GM21576 (cell line): ENCODE measurements at regions not wholly inside any gene's neighbourhood (a gene's known extent, or its start where the extent isn't known, plus 50 kb on each side); places are given as distances from the start of the nearest gene placed in this dataset.
A peak's percentile ranks its signal among the peaks of the same experiment; 100 is the strongest.
"Not testable (repeated sequence)": the region's sequence is repeated elsewhere in the genome, so short reads cannot be mapped to it uniquely, and the experiment has no call there.

ENCODE experiments used
- ATAC-seq: cut with Tn5 transposase; IDR thresholded peaks from one replicate; pipeline ENCODE4 v1.9.1; 2021; ENCODE audit warnings: mild to moderate bottlenecking, moderate library complexity; ENCODE audit not compliant: unreplicated experiment

DNA sequence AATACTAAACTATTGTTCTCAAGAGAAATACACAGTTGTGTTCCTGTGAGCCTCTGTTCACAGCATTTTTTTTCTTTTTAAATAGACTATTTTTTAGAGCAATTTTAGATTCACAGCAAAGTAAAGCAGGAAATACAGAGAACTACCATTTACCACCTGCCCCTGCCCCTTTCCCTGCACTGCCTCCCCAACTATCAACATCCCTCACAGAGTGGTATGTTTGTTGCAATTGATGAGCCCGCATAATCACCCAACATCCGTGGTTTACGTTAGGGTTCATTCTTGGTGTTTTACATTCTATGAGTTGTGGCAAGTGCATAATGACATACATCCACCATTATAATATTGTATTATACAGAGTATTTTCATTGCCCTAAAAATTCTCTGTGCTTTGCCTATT, 71.6 kb upstream of the TNFAIP3 start:
- no peak for ATAC-seq

DNA sequence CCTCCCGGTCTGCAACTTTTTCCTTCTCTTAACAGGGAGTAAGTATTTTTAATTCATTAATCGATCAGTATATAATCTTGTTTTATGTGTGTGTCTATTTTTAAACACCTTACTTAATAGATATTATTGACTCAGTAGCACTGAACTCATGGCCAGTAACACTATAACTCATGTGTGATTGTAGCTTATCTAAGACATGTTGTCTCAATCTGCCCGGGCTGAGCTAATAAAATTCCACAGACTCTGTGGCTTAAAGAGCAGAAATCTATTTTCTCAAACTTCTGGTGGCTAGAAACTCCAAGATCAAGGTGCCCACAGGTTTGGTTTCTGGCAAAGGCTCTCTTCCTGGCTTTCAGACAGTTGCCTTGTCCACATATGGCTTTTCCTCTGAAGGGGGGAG, 68.8 kb upstream of the TNFAIP3 start:
- ATAC-seq, result no peak

DNA sequence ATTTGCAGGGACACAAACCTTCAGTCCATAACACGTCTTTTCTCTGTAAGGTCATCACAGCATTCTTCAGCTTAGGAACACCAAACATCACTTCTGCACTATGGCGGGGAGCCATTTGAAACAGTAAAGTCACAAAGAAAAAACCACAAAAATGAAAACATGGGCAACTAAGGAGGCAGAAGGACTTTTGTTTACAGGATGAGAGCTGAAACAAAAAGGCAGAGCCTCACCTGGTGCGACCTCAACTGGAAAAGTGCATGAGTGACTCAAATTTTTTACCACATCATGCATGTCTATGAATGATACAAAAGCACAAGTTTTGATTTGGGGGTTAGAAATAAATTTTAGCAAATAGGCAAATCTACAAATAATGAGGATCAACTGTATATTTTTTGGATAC, 68.2 kb upstream of the TNFAIP3 start:
- ATAC-seq, result no peak

DNA sequence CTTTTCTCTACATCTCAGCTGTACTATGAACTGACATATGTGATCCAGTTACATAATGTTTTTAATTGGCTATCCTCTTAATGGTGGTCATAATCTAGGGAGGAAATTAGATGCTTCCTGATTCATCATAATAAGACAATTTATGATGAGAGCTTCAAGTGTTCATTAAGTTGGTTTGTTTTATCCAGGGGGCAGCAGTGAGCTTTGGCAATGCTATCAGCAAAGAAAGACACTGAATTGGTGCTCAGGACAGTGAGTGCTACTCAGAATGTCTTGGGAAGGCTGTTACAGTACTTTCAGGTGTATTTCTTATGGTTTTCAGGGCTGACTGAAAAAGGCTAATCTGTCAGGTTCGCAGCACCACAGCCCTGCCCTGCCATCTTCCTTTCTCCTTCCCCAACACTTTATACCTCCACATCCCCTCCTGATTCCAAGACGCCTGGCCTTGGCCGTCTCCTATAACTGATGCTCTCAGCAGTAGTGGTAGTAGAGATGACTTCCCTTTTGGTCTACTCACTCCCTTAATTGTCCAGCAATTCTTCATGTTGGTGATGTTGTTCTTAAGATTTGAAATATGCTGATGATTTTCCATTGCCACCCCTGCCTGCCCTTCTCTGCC, 67.0 kb upstream of the TNFAIP3 start:
- ATAC-seq, result no peak

DNA sequence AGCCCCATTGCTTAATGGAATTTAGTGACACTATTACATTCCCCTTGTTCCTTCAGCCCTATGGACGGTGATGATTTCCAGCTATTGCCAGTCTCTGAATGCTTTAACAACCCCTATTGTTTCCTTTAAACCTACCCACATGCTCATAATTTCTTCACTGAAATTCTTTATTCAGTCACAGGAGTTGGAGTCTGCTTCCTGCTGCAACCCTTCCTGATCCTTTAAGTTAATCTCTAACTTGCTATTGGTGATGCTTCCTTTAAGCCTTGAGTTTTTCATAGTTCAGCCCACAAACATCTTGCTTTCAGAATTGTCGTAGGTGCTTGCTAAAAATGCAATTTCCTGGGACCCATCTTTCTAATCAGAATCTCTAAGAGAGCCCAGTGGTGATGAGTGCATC, 66.3 kb upstream of the TNFAIP3 start:
- ATAC-seq, result no peak

DNA sequence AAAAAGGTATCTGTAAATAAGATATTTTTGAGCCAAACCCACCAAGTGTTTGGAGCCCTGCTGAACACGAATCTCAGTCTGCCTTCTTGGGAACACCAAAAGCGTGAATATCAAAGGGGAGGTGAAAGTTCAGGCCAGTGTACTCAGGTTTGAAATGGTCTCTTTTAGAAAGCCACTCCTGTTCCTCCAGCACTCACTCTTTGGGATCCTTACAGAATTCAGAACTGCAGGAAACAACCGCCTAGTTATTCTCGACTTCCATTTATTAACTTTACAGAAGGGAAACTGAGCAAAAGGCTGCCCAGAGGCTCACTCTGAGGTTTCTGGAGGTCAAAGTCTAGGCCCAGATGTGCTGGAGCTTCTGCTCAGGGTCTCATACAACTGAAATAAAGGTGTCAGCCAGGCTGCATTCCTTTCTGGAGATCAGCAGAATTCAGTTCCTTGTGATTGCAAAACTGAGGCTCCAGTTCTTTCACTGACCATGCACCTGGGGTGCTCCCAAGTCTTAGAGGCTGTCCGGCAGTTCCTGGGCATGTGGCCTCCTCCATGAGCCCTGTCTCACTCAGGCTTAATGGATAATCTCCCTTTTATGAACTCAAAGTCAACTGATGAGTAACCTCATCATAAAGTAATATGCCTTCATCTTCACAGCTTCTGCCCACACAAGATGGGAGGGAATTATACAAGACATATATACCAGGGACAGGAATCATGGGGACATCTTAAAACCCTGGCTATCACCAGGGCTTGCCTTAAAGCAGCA, 65.5 kb upstream of the TNFAIP3 start:
- ATAC-seq, result no peak

DNA sequence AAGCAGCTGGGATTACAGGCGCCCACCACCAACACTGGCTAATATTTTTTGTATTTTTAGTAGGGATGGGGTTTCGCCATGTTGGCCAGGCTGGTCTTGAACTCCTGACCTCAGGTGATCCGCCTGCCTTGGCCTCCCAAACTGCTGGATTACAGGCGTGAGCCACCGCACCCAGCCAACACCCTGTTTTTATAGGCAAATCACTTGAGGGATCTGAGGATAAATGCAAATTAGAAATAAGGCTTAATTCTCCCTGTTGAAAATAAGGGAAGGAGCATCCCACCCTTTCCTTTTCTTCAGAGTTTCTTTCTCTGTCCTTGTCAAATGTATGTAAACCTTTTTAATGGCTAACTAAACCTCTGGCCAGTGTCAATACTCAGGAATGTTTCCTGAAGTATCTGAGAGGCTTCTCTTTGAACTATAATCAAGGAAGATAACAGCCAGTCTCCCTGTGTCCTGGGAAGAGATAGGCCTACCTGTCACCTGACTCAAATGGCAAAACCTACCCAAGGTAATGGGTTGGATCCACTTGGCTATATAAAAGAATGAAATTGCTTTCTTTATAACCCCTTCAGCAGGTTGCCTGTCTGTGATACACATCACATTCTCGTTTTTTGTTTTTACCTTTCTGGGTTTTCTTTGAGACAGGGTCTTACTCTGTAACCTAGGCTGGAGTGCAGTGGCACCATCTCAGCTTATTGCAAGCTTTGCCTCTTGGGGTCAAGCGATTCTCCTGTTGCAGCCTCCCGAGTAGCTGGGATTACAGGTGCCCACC, 64.5 kb upstream of the TNFAIP3 start:
- ATAC-seq, result no peak

DNA sequence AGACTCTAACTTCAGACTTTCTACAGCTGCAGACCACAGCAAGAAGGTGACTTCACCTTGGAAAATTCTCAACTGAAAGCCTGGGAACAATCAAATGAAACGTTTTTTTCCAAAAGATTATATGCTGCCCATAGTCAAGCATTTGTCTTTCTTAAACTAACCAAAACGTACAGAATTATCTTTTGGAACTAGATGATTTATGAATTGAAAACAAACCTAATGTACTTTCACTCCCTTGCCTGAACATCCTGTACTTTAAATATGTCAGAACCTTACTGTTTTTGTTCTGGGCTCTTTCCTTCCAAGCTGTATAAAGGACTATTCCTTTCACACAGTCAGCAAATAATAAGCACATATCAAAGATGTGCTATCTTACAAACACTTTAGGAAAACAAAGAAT, 62.4 kb upstream of the TNFAIP3 start:
- ATAC-seq, result no peak

DNA sequence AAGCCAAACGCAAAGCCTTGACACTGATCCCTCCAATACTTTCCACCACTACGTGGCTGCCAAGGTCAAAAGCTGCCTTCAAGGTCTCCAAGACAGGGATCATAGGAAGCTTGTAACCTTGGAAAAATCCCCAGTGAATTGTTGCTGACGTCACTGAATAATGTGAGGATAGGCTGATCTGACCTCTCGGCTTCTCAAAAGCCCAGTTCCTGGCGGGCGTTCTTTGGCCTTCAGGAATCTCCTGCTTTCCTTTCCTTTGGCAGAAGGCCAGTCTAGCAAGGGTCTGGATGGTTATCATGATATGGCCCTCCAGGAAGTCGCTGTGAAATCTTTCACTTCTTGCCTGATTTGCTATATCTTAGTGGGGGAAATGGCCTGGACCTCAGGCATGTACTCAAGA, 61.4 kb upstream of the TNFAIP3 start:
- no peak for ATAC-seq

DNA sequence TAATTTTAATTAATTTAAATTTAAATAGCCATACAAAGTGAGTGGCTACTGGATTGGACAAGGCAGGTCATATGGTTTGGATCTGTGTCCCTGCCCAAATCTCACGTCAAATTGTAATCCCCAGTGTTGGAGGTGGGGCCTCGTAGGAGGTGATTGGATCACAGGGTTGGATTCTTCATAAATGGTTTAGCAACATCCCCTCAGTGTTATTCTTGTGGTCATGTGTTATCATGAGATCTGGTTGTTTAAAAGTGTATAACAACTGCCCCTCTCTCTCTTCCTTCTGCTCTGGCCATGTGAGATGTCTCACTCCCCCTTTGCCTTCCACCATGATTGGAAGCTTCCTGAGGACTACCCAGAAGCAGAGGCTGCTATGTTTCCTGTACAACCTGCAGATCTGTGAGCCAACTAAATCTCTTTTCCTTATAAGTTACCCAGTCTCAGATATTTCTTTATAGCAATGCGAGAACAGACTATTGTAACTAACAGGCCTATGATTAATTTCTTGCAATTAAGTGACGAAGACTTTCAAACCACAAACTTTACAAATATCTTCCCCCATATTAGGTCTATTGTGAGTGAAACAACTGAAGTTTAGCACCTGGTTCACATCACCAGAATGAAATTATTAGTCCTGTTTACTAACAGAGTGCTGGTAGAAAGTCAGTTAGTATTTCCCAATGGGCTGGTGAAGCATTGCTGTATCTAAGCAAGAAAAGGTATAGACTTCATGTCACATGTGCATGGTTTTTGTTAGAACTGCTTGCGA, 60.0 kb upstream of the TNFAIP3 start:
- no peak for ATAC-seq

DNA sequence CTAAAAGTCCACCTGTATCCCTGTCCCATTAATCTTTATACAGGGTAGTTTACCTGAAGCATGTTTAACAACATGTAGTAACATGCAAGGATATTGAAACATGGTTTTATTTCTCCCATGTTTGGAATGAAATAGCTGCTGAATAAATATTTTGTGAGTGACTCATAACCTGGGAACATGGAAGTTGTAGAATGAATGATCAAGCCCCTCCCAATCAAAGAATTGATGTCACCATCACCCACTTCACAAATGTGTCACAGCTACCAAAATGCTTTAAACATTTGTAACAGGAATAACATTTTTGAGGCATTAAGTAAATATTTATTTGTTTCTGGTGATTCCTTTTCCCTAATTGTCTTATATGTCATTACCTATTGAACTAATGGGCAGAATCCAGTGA, 58.9 kb upstream of the TNFAIP3 start:
- ATAC-seq, result no peak

DNA sequence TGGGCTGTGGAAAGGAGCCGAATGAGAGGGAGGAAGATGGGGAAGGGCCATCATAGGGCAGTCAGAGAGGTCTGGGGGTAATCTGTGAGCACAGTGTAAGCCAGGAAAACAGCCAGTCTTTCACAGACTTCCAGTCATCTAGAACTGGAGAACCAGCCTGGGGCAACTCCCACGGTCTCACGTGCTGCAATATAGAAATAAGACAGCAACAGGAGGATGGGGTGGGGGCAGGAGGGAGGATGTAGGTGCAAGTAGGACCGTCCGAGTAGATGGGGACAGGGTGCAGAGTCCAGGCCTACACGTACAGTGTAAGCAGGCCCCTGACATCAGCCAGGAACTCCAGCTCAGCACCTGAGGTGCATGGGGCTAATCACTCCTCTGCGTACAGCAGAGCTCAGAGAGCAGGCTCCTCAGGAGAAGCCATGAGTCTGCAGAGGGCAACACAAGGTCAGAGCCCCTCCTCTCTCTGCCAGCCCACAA, 58.2 kb upstream of the TNFAIP3 start:
- no peak for ATAC-seq

DNA sequence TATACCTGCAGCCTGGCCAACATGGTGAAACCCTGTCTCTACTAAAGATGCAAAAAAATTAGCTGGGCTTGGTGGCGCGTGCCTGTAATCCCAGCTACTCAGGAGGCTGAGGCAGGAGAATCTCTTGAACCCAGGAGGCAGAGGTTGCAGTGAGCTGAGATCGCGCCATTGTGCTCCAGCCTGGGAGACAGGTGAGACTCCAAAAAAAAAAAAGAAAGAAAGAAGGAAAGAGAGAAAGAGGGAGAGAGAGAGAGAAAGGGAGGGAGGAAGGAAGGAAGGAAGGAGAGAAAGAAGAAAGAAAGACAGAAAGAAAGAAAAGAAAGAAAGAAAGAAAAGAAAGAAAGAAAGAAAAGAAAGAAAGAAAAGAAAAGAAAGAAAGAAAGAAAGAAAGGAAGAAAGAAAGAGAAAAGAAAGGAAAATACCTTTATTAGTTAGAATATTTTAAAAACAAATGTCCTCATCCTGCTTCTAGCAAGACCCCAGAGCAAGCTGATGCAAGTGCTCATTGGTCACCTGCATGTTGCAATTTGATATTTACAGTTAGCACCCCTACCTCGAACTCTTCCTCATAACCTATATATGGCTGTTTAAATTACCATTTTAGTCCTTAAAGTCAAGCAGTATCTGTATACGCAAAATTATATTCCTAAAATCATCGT, 57.0 kb upstream of the TNFAIP3 start:
- ATAC-seq, result not testable (repeated sequence)

DNA sequence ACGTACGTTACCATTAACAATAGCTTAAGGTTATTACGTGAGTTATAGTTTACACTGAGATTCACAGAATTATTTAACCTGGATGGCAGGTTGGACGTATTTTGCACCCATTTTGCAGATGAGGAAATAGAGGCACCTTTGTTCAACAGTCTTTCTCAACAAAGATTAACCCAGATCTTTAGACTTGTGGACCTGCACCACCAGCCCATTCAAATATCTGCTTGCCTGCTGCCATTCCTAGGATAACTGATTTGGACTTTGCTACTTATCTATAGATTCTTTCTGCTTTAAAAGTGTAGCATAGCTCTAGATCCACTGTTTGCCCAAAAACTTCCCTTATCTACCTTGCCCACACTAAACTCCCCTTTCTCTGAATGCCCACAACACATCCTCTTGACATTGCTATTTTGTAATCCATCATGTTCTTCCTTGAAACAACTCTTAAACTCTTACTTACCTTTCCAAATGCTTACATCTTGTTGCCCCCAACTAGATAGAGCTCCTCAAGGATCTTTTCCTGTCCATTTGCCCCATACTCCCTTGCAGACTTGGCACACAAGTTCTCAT, 56.4 kb upstream of the TNFAIP3 start:
- no peak for ATAC-seq

DNA sequence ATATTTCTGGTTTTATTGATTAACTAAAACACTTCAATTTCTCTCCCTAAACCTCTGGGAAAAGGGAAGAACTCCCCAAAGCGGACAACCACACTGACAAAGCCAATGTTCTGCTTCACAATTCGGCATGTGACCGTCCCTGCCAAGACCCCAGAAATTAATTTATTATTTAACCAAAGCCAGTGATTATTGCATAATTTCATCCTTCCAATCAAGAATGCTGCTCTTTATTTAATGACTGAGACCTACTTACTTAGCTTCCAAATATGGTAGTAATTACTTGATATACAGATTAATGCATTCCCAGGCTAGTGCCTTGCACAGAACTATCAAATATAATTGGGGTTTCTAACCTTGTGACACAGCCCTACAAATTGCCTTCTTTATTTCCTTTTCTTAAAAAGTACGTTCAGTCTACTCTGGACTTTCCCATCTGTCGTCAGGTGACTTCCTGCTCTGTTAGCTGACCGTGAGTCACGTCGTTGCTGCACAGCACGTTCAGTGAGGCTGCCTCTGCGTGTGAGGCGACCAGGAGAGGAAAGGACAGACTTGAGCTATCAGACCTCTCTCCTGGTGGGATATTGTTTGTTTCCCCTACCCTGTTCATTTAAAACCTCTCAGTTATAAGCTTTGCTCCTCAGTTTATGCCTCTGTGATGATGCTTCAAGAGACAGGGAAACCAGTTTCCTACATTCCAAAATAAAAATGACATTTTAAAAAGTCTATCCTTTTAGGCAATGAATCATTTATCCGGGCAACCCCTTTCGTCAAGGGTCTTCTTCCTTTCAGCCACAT, 55.7 kb upstream of the TNFAIP3 start:
- peak; percentile 96 for ATAC-seq

DNA sequence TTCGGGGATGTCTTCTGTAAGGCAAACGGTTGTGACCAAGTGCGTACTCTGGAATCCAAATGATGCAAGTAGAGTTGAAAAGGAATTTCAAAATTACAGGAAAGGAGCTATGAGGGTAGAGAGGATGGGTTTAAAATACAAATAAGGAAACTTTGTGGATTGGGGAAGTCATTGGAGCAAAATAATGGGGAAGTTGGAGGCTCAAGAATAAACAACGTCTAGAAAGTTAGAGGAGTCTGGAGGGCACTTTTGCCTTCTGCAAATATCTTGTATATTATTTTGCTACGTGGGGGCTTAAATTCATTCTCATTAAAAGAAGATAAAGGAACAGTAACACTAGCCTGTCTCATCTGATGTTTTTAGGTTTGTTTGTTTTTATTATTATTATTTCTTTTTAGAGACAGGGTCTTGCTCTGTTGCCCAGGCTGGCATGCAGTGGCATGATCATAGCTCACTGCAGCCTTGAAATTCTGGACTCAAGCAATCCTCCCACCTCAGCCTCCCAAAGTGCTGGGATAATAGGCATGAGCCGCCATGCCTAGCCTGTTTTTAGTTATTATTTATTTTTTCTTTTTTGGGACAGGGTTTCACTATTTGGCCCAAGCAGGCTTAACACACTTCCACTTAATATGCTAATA, 55.0 kb upstream of the TNFAIP3 start:
- no peak for ATAC-seq

DNA sequence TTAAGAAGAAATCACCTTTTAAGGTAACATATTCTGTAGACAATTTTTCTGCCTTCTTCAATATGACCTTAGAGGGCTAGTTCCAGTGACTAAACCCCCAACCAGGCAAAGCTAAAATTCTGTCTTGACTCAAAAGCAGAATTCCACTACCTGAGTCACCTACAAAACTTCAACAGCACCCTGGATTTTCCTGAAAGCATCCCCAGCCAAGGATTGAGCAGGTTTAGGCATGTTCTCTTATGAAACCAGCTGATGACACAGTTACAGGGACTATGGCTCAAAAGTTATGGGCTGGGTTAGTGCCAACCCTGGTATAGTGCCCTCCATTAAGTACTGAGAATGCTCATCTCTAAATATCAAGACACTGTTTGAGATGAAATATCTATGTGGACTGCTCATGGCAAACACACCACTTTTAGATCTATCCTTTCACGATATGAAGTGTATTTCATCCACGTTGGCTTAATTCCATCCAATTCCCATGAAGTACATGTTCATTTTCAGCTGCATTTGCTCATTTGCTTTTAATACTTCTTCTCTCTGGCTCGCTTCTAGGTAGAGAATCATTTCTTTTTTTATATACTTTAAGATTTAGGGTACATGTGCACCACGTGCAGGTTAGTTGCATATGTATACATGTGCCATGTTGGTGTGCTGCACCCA, 53.6 kb upstream of the TNFAIP3 start:
- no peak for ATAC-seq

DNA sequence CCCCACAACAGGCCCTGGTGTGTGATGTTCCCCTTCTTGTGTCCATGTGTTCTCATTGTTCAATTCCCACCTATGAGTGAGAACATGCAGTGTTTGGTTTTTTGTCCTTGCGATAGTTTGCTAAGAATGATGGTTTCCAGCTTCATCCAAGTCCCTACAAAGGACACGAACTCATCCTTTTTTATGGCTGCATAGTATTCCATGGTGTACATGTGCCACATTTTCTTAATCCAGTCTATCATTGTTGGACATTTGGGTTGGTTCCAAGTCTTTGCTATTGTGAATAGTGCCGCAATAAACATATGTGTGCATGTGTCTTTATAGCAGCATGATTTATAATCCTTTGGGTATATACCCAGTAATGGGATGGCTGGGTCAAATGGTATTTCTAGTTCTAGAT, 53.0 kb upstream of the TNFAIP3 start:
- ATAC-seq, result not testable (repeated sequence)
